Activated gamma-delta T cell treated with anti-CD3 and anti-CD28 coated beads, Interleukin-2, amount 50 U/mL, for 16 hours (primary cell): ENCODE measurements at regions not wholly inside any gene's neighbourhood (a gene's known extent, or its start where the extent isn't known, plus 50 kb on each side); places are given as distances from the start of the nearest gene placed in this dataset.
"Not testable (repeated sequence)": the region's sequence is repeated elsewhere in the genome, so short reads cannot be mapped to it uniquely, and the experiment has no call there.

Experiments
- DNase-seq: peaks from one replicate; pipeline ENCODE4 v3.0.0-alpha.2; 2020; ENCODE audit warnings: low read depth

DNA sequence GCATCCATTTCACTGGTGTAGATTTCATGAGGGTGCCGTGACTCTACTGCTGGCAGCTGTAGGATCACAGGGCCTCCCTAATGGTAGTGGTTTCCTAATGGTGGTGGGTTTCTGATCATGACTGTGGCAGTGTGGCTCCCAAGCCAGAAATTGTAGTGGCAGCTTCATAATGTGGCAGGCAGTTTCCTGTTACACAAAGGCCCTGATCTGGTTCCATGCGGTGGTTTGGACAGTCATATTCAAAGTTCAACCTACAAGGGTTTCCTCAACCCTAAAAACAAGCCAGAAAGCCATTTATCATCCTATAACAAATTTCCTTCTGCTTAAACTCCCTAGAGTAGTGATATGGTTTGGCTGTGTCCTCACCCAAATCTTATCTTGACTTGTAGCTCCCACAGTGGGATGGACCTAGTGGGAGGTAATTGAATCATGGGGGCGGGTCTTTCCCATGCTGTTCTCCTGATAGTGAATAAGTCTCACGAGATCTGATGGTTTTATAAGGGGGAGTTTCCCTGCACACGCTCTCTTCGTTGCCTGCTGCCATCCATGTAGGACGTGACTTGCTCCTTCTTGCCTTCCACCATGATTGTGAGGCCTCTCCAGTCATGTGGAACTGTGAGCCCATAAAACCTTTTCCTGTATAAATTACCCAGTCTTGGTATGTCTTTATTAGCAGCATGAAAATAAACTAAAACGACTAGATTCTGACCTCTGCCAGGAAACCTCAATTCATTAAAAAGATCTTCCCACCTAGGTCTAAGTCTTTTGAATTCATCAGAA is 257.1 kb downstream of the EFCAB11 start:
- no peak for DNase-seq

DNA sequence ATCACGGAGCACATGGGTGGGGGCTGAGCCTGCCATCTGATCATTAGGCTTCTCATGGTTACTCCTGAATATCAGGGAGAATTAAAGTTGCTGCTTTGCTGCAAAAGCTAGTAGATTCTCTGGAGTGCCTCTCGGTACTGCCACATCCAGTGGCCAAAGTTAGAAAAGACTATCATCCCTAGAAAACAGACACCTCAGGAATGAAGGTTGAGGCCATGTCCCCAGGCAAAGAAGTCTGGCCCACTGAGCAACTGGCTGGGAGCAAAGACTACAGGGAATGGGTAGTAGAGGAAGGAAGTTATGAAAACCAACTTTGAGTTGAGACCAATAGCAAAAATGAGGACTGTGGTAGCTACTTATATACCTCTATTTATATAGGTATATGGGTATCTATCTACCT is 258.7 kb downstream of the EFCAB11 start:
- no peak for DNase-seq

DNA sequence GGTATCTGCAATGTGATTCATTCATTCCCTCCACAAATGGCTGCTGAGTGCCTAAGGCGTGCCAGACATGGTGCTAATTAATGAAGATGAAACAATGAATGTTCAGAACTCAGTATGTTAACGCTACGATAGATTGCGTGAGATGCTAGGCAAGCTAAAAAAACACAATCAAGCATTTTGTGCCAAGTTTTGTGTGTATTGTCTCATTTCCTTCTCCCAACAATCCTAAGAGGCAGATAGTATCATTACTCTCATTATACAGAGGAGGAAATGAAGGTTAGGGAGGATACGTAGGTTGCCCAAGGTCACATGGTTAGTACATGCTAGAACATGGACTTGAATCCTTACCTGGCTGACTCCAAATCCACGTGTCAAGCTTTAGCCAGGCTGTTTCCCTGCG is 264.4 kb downstream of the EFCAB11 start:
- DNase-seq: no peak

DNA sequence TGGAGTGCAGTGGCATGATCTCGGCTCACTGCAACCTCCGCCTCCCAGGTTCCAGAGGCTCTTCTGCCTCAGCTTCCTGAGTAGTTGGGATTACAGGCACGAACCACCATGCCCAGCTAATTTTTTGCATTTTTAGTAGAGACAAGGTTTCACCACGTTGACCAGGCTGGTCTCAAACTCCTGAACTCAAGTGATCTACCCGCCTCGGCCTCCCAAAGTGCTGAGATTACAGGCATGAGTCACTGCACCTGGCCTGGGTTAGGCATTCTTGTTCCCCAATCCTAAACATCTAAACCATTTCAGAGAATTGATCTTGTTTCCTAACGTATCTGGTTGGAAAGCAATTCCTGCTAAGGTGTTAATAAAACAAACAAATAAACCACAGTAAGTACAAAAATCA is 264.8 kb downstream of the EFCAB11 start:
- not testable (repeated sequence) for DNase-seq

DNA sequence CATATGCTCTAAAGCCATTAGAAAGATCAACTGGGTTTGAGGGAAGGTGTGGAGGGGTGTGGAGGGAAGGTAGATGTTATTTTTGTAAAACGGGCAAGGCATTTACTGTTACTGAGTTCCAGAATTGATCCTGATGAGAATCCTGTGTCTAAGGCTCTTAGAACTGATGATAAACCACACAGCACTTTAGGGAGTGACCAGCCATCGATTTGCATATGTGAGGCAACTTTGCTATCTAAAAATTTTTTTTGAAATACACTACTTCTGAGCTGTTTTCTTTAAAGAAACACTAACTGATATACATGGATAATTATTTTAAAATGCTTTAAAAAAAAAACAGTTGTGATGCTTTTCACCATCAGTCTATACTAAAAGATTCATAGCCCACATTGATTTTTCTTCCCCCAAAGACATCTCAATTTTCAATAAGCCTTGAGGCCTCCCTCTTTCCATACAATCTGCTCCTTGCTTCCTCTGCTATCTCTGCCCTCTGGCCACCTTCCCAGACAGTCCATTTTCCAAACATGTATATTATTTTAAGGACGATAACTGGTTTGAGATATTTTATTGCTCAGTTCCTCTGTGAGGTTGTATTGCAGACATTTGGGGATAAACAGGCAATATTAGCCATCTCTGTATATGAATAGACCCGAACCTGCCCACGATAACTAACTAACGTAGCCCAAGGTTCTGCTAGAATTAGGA is 265.9 kb downstream of the EFCAB11 start:
- DNase-seq: no peak

DNA sequence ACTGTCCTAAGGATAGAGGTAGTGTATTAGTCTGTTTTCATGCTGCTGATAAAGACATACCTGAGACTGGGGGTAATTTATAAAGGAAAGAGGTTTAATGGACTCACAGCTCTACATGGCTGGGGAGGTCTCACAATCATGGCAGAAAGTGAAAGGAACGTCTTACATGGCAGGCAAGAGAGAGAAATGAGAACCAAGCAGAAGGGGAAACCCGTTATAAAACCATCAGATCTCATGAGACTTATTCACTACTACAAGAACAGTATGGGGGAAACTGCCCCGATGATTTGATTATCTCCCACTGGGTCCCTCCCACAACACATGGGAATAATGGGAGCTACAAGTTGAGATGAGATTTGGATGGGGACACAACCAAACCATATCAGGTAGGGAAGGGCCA is 267.4 kb downstream of the EFCAB11 start:
- not testable (repeated sequence) for DNase-seq

DNA sequence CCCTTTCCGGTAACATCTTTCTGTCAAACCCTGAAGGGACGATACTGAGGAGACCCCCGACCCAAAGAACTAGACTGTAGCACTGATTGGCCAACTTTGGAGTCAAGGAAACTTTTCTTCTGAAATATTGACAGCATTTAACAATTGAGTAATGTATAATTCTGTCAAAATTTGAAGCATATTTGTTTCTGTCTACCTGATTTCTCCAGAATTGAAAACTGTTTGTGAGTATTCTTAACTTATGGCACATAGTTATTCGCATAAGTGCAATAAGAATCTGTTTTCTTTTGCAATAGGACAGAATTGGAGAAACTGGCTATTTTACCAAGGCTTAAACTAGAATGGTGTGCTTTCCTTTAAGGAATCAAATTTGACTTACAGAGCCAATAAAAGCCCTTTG is 267.1 kb upstream of the FOXN3 start:
- DNase-seq: no peak

DNA sequence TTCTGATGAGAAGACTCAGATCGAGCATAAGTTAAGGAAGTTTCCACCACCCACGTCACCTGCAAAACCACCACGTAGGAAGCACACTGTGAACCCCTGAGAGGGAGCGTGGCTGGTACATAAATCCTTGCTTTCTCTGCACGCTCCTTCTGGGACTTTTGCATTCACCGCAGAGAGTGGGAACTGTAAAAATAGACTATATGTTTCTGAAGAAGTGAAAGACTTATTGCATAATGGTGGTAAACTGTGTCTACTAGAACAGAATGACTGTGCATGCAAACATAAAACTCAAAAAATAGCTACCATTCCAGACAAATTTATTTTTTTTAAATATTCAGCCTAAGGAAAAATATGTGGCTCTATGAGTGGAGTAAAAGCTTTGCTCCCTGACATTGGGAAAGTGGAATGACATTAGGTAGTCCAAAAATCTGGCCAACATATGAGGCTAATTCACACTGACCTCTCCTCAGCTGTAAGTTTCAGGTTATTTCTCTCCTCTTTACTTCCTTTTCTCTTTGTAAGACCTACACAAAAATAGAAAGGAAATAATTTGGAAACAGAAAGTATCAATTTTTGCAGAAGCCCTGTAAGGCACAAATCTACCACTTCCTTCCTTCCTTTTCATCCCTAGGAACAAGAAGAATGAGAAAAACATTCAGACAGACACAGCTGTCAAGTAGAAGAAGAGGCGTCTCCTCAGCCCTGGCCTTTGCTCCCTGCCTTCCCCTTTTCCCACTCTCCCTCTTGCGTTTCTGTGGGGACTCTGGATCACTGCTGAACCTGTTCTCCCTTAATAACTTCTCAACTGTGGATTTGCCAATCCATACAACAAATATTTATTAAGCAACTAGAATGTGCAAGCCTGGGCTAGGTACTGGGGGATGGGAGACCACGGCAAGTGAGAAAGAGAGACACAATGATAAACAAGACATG is 264.3 kb upstream of the FOXN3 start:
- DNase-seq: peak; percentile 25

DNA sequence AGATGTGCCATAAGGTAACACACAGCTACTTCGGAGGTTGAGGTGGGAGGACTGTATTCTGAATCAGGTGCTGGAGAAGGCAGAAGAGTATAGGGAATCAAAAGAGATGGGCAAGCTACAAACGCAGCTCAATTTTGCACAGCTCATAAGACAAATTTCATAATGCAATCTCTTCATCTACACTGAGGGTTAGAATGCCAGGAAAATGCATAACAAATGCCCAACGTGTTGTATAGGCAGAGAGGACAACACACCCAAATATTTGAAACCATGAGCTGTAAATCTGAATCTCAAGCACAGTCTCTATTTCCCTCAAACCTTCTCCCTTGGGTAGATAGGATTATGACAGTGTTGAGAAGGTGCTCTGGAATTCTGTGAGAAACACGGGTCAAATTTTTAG is 263.1 kb upstream of the FOXN3 start:
- no peak for DNase-seq

DNA sequence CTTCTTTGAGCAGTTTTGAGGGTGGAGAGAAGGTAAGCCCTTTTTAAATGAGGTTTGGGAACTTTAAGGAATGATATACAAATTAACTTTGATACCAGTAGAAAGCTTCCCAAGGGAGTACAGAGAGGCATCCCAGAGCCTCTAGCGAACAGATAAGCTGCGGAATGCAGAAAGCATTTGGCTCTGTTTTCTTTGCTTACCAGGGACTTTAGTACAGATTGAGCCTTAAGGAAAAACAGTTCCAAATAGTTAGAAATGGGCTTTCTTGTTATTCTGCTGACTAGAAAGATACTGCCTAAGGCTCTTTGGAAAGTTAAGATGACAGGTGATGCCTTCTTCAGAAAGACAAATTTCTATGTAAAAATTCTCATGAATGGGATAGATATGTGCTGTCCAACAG is 261.7 kb upstream of the FOXN3 start:
- DNase-seq: no peak

DNA sequence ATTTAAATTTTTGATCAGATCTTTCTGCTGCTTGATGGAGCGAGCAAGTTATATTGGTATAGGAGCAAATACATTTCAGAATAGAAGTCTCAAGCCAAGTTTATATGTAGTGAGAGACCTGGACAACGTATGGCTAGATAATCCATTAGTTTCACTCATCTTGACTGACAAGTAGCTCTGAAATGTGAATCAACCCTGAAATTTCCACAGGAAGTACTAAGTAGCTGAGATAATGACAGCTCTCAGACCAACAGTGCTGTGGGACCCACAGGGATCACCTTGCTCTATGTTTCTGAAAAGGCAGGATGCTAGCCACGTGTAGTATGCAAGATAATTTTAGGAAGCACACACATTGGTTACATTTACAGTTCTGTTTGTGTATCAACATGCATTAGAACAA is 258.6 kb upstream of the FOXN3 start:
- DNase-seq: no peak

DNA sequence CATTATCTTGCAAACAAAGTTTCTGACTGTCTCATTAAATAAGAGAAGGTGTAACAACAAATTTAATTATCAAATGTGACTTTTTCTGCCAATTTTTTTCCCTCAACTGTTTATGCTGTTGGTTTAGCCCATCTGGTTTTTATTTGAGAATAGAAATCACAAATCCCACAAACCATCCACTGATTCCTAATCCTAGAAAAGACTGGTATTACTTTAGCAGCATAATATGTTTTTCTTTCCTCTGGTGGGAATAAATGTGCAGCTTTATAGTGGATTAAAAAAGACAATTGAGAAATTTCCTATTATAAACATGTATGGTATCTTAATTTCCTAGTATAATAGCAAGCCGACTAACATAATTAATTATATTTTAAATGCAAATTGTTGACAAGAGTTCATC is 257.9 kb upstream of the FOXN3 start:
- DNase-seq: no peak

DNA sequence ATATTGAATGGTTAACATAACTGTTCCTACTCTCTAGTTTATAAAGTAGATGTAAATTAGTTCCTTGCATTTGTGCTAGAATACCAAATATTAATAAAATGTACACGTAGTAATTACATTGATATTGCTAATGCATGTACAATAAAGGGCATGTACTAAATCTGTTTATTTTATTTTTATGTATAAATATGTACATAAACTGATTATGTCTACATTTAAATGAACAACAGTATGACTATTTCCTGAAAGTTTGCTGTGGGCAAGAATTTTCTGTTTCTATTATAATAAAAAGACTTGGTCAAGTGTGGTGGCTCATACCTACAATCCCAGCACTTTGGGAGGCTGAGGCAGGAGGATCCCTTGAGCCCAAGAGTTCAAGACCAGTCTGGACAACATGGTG is 257.2 kb upstream of the FOXN3 start:
- no peak for DNase-seq

DNA sequence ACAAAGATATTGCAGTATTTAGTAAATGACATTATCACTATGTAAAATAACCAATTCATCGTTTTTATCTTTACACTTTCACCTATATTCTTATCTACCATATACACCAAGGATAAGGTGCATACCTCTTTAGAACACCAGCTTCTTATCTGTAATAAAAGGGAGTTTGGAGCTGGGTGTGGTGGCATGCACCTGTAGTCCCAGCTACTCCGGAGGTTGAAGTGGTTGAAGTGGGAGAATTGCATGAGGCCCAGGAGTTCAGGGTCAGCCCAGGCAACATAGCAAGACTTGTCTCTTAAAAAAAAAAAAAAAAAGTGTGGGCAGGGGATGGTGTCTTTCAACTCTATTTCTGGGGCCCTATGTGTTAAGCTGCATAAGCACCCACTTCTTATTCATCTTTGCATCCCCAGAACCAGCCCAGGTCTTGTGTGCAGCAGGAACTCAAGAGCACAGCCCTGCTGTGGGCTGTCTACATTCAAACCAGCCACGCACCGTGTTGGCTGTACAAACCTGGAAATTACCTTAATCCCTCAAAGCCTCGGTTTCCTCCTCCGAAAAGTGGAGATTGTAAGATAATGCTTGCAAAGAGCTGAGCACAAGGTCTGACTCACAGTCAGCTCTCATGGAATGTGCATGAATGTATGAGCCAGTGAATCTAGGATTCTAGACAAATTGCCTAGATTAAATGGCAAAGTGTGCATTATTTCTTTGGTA is 256.6 kb upstream of the FOXN3 start:
- no peak for DNase-seq

DNA sequence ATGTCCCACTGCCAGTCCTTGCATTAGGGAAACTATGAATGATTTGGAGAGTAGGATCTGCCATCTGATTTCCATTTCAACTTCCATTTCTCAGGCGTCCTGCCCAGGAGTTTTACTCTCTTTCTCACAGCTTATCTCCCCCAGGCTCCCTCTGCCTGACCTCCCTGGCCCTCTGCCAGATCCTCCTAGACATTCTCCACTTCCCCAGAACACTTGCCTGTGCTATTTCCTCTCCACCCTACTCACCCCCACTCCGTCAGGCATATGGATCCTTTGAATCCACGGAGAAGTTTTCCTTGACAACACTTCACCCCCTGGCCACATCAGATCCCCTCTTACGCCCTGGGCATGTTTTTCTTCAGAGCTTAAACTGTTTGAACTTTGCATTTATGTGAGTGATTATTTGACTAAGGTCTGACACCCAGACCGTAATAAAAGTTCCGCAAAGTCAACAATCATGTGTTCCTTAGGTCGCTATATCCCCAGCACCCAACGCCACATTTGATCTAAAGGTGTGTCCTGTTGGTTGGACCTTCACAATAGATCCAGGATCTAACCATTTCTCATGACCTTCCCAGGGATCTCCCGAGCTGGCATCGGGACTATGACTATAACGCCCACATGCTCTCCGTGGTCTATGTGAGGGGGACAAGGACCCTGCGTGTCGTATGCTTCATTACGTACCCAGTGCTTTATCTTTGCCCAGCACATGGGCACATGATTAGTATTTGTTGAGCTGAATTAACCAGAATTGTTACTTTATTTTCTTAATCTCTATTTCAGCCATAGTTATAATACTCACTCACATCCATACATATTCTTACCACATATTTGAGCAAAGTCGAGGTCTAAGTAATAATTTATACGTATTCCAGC is 255.8 kb upstream of the FOXN3 start:
- DNase-seq: no peak

DNA sequence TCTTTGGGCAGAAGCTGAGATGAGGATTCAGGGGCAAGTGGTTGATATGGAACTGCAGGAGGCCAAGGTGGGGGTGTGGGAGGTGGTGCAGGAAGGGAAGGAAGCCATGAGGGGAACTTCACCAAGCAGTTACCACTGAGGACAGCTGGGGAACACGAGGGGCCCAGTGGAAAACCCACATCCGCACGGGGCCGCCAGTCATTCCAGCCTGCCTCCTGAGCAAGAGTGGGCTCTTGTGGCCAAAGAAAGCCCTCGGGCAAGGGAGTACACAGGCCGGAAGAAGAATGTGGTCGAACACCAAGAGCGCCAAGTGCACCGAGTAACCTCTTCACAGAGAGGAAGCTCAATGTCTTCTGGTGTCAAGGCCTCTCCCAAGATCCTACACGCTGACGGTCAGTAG is 252.2 kb upstream of the FOXN3 start:
- DNase-seq: no peak

DNA sequence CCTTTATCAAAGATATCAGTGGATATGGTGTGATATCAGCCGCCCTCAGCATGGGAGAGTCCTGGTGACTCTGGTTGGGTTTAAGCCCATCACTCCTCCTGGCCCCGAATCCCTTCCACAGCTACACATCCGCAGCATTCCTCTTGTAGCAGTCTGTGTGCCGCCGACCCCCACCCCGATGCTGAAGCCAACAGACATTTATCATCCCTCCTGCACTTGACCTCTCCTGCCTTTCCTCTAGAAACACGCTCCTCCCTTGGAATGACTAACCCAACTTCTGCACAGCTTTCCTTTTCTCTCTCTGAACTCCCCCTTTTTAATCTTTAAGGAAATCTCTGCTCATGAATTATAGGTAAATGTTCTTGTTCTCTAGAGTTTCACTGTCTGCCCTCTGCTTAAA is 250.9 kb upstream of the FOXN3 start:
- no peak for DNase-seq

DNA sequence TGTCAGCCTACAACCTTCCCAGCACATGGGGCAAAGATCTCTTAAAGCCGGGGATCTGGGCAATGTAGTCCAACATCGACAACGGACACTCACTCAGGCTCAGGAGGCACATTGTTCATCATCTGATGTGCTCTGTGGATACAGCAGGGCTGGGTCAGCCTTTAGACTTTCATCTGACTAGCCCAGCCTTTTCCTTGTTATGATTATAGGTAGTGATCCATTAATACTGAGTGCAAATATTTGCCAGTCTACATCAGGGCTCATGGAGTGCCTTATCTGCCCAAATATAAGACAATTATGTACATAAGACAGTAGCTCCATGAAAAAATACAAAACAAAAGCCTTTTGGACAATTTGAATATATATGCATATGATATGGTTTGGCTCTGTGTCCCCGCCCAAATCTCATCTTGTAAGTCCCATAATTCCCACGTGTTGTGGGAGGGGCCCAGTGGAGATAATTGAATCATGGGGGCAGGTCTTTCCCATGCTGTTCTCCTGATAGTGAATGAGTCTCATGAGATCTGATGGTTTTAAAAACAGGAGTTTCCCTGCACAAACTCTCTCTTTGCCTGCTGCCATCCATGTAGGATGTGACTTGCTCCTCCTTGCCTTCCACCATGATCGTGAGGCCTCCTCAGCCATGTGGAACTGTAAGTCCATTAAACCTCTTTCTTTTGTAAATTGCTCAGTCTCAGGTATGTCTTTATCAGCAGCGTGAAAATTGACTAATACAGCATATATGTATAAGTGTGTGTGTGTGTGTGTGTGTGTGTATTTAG is 248.5 kb upstream of the FOXN3 start:
- not testable (repeated sequence) for DNase-seq

DNA sequence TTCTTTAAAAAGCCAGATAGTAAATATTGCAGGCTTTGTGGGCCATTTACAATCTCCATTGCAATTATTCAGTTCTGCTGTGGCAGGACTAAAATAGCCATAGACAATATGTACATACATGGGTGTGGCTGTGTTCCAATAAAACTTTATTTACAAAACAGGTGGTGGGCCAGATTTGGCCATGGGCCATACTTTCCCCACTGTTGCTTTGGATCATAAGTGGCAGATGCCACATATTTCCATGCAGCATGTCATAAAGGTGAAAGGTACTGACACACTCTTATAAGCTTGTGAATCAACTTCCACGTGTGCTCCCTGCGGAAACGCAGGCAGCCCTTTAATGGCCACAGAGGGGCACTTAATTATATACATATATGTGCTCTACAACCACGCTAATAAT is 244.4 kb upstream of the FOXN3 start:
- DNase-seq: no peak

DNA sequence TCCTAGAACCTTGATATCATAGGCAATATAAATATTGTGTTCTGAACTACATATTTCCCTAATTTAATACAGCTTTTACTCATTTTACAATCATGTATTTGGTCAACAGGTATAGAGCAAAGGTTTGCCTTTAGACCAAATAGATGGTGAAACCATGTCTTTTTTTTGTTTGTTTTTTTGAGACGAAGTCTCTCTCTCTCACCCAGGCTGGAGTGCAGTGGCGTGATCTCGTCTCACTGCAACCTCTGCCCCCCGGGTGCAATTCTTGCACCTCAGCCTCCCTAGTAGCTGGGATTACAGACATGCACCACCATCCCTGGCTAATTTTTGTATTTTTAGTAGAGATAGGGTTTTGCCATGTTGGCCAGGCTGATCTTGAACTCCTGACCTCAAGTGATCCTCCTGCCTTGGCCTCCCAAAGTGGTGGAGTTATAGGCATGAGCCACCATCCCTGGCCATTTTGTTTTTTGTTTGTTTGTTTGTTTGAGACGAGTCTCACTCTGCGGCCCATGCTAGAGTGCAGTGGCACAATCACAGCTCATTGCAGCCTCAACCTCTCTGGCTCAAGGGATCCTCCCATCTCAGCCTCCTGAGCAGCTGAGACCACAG is 243.7 kb upstream of the FOXN3 start:
- DNase-seq: not testable (repeated sequence)
